ENCODE measurements at regions not wholly inside any gene's neighbourhood (a gene's known extent, or its start where the extent isn't known, plus 50 kb on each side); places are given as distances from the start of the nearest gene placed in this dataset.
"Not testable (repeated sequence)": the region's sequence is repeated elsewhere in the genome, so short reads cannot be mapped to it uniquely, and the experiment has no call there.

GRCh38 chr6:140193269-140193668, 818.8 kb upstream of the CITED2 start:
- DNase-seq = no peak

DNA sequence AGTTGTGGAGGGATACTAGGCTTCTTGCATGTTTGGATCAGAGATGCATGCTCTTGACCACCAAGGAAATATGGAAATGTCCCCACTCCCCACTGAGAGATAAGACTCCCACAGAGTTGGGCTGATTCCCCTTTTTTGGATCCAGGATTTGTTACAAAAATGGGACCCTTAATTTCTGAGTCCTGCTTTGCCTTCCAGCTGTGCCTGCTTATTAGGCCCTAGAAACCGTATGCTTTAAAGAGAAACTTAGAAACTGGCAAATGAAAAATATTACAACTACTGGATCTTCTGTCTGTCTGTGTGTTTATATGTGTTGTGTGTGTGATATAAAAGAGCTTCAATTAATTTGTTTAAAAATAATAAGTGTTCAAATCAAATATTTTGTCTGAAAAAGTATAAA, 817.6 kb upstream of the CITED2 start:
- DNase-seq = no peak

GRCh38 chr6:140189263-140189662, 814.8 kb upstream of the CITED2 start:
- not testable (repeated sequence) for DNase-seq

GRCh38 chr6:140185991-140186390, 811.5 kb upstream of the CITED2 start:
- DNase-seq = no peak

GRCh38 chr6:140183881-140184280, 809.4 kb upstream of the CITED2 start:
- DNase-seq = no peak

DNA sequence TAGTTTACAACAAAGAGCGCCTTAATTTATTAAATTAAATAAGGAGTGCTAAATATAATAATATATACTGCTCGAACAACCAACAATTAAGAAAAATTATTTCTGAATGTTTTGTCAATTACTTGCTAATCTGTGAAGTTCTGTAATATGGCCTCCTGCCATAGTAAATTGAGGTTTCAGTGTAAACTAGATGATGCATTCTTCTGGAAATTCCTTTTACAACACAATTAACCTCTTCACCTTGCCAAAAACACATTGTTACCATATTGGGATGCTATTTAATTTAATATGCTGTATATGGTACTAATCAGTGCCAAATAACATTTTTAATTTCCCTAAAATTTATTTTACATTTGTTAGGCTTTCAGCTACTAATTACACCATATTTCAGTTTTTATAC, 808.4 kb upstream of the CITED2 start:
- no peak for DNase-seq

DNA sequence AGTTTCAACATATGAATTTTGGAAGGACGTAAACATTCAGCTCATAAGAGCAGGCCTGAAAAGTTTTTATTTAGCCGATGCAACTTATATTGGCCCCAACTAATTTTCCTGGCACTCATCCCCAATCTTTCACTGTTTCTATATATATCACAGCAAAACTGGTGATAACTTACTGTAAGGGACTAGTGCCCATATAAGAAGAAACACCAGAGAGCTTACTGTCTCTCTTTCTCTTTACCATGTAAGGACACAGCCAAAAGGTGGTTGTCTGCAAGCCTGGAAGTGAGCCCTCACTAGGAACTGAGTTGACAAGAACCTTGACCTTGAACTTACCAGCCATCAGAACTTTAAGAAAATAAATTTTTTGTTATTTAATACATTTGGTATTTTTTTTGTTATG, 807.4 kb upstream of the CITED2 start:
- DNase-seq = no peak

DNA sequence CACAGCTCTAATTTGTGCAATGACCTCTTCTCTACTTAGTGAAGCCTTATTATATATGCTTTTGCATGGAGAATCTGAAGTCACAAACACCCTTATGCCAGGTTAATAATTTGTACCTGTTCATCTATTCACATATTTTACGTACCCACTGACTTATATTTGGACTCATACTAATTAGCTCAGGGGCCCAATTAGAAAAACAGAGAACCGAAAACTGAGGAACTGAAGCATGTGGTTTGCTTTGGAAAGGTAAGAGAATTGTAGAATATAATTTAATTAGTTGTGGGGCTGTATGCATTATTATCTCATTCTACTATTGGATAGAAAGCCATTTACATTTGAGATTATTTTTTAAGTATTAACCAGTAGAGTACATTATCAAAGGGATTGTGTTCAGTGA, 805.9 kb upstream of the CITED2 start:
- DNase-seq = no peak

DNA sequence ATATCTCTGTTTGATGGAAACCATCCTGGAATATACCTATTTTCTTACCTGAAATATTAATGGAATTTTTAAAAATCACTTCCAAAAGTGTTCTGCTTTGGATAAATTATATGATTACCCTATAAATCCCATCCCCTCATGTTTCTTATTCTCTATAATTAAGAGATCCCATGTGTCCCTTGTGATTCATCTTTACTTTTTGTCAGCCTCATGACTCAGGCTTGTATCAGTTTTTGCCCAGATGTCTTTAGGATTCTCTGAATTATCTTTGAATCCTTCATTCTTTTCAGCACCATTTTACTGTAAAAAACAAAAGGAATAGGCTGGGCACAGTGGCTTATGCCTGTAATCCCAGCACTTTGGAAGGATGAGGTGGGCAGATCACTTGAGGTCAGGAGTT, 804.5 kb upstream of the CITED2 start:
- peak; percentile 44 for DNase-seq

DNA sequence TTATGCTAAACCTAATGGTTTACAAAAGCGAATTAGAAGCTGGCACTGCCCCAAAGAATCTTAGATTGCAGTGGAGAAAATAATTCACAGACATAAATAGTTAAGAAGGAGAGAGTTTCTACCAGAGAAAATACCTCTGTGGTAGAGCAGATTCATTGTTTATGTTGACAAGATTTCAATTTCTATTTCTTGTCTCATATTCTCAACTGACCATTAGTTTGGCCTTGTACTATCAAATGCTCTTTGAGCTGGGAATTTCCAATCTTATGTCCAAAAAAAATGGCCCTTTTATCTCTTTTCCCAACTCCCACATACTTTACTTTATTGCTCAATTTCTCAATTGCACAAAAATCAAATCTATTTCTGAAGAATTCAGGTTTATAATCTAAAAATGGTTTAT, 804.1 kb upstream of the CITED2 start:
- DNase-seq = no peak

DNA sequence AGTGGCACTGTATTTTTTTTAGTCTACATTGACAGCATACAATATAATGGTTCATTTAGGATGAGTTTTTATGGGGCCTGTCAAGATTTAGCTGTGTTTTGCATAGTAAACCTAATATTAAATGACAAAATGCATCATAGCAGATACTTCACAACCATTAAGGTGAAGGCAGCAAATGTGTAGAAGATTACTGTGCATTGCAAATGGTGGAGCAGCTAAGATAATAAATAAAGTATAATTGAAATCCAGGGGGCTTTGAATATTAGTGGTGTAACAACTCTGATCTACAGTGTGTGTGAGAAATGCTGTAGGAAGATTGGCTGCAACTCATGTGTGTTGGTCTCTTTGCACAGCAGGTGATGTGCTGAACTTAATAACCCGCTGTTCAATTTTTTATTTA, 801.9 kb upstream of the CITED2 start:
- DNase-seq = no peak

- DNase-seq = no peak
Measured at GRCh38 chr6:140175486-140175885, 801.0 kb upstream of the CITED2 start.

DNA sequence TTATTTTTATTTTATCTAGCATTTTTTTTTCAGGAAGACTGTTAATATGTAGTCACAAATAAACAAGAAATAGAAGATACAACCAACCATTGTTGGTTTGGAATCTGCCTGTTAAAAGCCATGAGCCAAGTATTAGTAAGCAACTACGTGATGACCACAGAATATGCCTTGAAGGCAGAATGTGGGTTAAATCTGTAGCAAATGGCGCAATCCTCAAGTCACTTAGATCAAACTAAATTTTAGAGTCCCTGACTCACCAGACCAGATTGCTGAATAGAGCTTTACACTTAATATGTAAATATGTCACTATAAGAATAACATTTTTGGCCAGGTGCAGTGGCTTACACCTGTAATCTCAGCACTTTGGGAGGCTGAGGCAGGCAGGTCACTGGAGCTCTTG, 800.1 kb upstream of the CITED2 start:
- peak; percentile 78 for DNase-seq

DNA sequence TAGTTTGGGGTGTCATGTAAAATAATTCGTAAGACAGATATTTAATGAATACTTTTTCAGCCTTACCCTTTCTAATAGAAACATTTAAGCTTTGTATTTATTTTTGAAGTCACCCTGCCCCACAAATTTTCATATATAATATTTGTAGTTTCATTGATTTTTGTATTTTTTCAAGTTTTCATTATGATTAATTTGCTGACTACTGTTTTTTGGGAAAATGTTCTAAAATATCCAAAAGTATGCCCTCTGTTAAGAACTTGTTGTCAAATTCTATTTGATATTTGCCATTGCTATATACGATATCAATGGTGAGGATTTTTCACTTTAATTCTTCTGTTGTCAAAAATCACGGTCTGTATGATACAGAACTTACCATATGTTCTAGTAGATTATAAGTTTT, 793.9 kb upstream of the CITED2 start:
- DNase-seq = no peak

DNA sequence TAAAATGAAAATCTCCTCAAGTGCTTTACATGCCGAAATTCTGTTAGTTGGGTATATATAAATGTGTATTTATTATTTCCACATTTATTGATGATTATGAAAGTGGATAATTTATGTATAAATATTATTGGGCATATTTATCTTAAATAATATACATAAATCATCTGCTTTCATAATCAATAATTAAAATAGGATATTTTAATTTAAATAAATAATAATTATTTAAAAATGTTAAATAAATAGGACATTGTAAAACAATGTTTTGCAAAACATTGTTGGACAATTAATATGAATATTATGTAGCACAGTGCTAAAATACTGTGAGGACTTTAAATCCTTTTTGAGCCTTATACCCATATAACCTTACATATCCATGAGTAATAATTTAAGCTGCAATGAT, 786.5 kb upstream of the CITED2 start:
- no peak for DNase-seq

DNA sequence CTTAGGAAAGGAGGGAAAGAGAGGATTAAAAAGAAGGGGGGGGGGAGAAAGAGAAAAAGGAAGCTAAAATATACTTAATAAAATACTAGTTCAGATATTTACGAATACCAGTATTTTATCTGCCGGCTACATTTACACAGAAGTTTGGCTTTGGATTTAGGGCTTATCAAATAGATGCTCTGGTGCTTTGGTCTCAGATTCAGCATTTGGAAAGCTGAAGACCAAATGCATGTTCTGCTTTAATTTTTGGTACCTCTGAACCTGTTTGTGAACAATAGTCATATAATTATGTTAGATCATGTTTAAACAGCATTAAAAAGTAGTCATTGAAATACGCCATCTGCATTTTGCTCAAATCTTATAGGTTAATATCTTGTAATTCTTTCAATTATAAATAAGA, 786.0 kb upstream of the CITED2 start:
- DNase-seq = no peak

GRCh38 chr6:140156131-140156530, 781.7 kb upstream of the CITED2 start:
- DNase-seq = no peak

- no peak for DNase-seq
Measured at GRCh38 chr6:140155451-140156126, 781.1 kb upstream of the CITED2 start.

DNA sequence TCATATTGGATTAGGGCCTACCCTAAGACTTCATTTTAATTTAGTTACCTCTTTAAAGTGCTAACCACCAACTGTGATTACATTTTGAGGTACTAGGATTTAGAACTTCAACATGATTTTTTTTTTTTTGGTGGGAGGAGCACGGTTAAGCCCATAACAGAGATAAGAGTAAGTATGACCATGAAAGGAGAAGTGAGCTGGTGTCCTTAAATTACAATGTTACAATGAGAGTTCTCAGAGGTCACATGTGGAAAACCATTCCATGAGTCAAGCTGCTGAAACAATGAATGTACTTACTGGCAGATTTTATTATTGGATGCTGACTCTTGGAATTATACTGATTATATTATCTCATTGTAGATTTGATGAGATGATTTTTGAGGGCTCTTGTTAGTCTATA, 779.3 kb upstream of the CITED2 start:
- DNase-seq = no peak

DNA sequence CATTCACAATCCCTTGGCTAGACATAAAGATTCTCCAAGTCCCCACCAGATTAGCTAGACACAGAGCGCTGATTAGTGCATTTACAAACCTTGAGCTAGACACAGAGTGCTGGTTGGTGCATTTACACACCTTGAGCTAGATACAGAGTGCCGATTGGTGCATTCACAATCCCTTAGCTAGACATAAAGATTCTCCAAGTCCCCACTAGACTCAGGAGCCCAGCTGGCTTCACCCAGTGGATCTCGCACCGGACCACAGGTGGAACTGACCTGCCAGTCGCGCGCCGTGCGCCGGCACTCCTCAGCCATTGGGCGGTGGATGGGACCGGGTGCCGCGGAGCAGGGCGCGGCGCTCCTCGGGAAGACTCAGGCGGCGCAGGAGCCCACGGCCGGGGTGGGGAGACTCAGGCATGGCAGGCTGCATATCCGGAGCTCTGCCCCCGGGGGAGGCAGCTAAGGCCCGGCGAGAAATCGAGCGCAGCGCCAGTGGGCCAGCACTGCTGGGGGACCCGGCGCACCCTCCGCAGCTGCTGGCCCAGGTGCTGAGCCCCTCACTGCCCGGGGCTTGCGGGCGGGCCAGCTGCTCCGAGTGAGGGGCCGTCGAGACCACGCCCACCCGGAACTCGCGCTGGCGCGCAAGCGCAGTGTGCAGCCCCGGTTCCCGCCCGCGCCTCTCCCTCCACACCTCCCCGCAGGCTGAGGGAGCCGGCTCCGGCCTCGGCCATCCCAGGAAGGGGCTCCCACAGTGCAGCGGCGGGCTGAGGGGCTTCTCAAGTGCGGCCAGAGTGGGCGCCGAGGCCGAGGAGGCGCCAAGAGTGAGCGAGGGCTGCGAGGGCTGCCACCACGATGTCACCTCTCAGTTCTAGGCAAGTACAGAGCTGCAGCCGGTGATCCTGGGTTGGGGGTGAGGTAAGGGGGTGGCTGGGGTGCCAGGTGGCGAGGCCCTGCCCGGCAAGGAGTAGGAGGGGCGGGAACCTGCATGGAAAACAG, 773.7 kb upstream of the CITED2 start:
- not testable (repeated sequence) for DNase-seq

DNA sequence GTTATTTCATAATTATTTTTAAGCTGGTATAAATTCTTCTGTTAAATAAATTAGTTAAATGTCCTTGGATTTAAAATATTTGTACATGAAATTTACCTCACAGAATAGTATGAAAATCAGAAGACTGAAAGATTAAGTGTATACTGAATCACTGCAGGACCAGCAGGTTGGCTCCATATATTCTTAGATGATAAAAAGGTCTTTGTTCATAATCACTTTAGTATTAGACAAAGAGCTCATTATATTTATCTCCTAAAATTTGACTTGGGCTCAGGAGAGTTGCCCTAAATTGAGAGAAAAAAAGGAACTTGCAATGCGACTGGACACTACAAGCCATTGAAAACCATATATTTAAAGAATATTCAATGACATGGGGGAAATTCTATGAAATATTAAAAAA, 766.4 kb upstream of the CITED2 start:
- DNase-seq = no peak

GRCh38 chr6:140138311-140139010, 764.0 kb upstream of the CITED2 start:
- DNase-seq = no peak

GRCh38 chr6:140134224-140134623, 759.8 kb upstream of the CITED2 start:
- DNase-seq = no peak

GRCh38 chr6:140130074-140130473, 755.6 kb upstream of the CITED2 start:
- DNase-seq = no peak
